GM21528 (cell line): ENCODE measurements at regions not wholly inside any gene's neighbourhood (a gene's known extent, or its start where the extent isn't known, plus 50 kb on each side); places are given as distances from the start of the nearest gene placed in this dataset.

Experiments used
- ATAC-seq: cut with Tn5 transposase; IDR thresholded peaks from one replicate; pipeline ENCODE4 v1.9.1; 2021; ENCODE audit warnings: mild to moderate bottlenecking, moderate library complexity; ENCODE audit not compliant: unreplicated experiment, low FRiP score

DNA sequence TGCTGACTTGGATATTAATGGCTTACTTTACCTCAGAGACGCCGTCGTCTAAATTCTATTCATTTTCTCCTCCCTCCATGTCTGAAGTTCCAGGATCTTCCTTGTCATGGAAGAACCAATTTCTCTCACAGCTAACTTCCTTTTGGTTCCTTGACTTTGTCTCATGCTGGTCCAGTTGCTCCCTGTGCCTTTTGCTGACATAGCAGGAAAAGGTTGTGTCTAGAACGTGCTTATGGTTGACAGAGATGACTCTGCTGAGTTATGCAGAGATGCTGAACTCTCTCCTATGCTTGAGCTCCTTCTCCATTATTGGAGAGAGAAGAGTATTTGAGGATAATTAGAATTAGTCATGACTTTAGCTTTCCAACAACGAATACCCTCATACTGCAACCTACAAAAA lies 1338.9 kb downstream of the MAT2B start:
- ATAC-seq: no peak

DNA sequence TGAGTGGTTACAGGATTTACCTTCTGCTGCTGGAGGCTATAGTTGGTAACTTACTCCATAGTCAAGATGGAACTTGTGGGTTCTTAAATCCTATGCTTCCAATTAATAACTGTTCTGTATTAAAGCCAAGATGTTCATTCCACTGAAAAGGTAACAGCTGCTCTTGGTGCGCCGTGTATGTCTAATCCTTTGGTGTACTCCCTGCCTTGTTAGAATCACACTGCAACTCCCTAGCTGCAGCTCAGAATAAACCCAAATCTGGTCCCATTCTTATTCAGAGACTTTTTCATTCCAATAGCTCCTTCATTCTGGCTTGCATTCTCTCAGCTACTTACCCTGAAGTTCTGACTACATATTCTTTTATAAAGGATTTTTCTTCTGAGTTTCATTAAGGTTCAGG lies 1355.5 kb downstream of the MAT2B start:
- ATAC-seq: no peak

DNA sequence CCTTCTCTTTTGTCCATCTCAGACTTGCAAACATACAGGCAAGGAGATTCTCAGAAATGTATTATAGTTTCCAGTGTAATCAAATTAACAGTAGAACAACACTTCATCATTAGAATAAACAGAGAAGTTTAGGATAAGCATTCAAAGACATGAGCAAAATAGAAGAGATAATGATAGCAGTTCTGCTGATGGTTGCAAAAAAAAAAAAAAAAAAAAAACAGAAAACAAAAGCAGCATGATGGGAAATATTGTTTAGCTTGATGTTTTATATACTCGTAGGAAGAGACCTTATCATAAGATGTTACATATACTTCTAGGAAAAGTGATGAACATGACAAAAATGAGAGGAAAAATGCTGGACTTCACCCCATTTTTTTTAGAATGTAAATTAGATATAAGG lies 1356.2 kb downstream of the MAT2B start:
- ATAC-seq: no peak

DNA sequence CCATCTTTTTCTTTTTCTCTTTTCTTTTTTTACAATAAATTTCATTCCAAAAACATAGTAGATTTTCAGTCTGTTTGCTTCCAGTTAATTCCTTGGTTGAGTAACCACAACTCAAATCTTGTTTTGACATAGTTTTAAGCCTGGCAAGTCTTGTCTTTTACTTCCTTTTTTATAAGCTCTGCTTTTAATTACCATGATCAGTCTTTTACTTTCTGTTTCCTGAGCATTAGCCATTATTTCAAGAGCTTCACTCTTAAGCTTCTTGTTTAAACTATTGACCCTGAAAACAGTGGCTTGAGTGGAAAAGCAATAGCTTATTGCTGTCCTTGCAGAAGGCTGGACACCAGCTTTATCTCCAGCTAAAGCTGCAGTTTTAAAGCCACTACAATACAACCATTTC lies 1363.3 kb downstream of the MAT2B start:
- no peak for ATAC-seq

DNA sequence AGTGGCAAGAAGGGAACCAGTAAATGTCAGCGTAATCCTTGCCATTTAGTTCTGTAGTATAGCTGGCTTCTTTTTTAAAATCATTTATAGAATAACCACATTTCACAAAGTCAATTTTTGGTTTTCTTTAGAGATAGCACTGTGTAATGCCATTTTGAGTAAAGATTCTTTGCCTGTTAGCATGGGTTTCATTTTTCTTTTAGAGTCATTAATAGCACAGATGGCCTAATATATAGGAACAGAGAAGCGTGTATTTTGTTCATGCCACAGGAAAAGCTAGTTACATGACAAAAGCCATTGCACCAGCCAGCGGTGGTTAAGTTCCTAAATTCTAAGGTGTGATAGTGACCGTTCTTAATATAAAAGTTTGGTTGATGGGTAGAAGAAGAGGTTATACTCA lies 1363.9 kb downstream of the MAT2B start:
- no peak for ATAC-seq

DNA sequence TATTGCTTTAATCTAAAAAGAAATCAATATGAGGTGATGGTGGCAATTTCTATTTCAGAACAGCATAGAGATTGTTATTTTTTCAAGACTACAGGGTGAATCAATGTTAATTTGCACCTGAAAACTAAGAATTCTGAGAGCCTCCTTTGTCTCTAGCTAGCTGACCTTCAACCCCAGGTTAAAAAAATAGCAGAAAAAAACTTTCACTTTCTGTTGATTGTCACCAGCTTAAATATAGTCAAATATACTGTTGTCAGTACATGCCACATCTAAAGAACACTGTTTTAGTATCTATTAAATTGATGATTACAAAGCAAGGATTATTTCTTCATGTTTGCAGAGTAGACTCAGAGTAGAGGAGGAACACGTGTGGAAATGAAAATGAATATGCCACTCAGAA lies 1371.4 kb downstream of the MAT2B start:
- ATAC-seq: no peak

DNA sequence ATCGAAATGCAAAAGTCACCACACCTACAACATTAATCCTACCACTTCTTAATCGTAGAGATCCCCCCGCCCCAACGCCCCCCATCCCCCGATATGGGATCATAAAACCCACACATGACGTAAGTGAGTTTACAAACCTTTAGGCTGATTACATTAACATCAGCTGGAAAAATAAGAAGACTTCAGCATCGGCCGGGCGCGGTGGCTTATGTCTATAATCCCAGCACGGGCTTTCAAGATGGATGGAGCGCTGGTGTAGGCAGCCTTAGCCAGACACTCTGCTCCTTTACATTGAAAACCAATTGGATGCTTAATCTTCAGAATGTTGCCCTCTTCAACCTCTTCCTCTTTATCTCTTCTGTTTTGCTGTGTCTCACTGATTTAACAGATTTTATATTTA lies 1376.0 kb downstream of the MAT2B start:
- no peak for ATAC-seq

DNA sequence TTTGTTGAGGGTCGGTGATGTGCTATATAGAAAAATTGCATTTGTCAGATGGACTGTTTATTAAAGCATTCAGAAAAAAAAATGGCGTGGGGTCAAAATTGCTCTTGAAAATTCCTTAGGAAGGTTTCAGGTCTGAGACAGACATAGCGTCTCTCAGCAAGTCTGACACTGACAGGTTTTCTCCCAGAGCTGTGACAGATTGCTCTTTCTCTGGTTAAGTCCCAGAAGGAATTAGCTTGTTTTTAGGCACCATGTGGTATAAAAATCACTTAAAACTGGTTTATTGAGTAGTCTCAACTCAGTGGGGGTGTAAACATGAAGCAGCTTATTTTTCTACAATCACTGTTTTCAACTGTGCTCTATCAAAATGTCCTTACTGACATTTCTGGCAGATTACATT lies 1379.8 kb downstream of the MAT2B start:
- no peak for ATAC-seq

DNA sequence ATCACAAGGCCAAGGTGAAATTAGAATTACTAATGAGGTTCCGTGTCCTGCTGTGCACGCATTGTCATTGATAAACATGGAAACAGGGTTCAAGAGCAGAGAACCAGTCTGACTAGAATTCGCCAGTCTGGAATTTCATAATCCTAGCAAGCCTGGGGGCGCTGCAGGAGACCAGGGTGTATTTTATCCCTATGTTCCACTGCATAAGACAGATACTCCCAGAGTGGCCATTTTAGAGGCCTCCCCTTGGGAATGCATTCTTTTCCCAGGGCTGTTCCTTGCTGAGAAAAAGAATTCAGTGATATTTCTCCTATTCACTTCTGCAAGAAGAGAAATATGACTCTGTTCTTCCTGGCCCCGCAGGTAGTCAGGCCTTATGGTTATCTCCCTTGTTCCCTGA lies 1387.7 kb downstream of the MAT2B start:
- no peak for ATAC-seq

DNA sequence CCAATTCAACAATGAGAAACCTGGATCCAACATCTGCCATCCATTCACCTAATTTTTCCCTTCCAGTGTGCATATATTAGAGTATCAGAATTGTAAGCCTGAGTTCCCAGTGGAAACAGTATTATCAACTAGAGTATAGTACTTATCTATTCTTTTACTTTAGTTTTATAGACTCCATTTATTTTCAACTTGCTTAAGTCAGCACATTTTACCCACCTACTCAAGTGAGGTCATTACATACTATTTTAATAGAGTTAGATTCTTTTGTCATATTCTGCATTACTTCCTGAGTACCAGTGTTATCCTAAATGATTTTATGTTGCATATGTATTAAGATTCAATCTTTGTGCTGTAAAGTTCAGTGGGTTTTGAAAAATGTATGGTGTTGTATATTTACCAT lies 1393.3 kb downstream of the MAT2B start:
- ATAC-seq: no peak

DNA sequence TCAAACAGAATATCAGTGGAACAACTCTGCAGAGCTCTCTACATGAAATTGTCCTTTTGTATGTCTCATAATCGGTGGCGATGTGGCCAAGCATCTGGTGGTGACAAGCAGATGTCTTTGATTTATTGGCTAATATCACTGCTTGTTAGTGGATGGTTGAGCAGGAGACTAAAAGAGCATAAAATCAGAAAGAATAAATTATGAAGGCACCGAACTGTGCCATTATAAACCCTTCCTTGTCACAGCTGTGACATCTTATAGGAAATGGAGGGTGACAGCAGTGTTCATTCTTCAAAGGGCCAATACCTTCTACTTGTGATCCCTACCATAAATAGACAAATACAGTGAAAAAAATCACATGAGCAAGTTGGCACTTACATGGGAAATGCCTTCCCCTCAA lies 1404.3 kb downstream of the MAT2B start:
- no peak for ATAC-seq

DNA sequence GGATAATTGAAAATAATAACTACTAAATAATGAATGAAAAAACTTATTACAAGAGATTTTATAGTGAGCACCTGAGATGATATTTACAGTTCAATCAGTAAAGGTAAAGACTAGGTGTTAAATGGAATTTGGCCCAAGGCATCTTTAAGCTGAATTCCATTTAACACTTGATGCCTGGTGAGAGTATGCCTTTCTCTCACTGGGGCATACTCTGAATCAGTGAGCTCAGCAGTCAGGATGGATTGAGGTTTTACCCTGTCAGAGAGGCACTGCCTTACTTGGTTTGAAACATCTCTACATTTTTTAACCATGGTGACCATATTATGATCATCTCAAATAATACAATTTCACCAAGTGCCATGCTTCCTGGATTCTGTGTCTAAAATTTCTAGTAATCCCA lies 1416.3 kb downstream of the MAT2B start:
- ATAC-seq: no peak

DNA sequence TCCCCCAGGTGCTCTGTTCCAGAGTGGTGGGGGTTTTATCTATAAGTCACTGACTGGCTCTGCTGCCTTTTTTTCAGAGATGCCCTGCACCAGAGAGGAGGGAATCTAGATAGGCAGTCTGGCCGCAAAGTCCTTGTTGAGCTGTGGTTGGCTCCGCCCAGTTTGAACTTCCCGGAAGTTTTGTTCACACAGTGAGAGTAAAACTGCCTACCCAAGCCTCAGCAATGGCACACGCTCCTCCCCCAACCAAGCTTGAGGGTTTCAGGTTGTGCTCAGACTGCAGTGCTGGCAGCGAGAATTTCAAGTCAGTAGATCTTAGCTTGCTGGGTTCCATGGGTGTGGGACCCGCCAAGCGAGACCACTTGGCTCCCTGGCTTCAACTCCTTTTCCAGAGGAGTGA lies 1428.6 kb downstream of the MAT2B start:
- ATAC-seq: no peak

DNA sequence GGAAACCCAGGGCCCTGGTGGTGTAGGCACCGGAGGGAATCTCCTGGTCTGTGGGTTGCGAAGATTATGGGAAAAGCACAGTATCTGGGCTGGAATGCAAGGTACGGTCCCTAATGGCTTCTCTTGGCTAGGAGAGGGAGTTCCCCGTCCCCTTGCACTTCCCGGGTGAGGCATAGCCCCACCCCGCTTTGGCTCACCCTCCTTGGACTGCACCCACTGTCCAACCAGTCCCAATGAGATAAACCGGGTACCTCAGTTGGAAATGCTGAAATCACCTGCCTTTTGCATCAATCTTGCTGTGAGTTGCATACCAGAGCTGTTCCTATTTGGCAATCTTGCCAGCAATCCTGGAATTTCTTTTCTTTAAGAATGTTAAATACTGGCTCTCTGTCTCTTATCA lies 1429.1 kb downstream of the MAT2B start:
- no peak for ATAC-seq

DNA sequence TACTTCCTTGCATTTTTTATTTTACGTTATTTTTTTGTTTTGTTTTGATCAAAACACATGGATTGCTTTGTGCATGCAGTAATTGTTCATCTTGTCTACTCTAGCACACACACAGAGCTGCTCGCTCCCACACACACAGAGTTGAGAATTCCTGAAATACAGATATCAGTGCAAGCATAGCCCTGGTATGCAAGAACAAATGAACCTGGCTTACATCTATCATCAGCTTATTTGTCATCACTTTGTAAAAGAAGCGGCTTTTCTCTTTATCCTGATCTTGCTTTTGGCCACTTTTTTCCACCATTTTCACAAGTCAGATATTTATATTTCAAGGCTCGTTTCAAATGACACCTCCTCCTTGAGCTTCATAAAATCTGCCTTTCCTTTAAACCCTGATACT lies 1435.7 kb downstream of the MAT2B start:
- no peak for ATAC-seq

DNA sequence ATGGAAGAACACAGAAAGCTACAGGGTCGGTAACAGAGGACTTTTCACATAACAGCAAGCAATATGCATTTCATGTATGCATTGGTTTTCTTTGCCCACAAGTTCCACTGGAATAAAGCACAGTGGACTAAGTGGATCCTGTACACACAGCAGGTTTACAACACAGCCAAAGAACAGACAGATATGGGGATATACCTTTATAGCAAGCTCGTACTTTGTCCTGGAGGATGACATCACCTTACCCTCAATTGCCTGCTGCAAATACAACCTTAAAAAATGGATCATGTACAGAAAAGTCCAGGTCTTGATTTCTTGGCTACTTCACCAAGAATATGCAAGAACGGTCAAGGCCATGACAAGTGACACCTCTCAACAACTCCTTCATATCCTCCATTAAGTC lies 1445.5 kb downstream of the MAT2B start:
- no peak for ATAC-seq

DNA sequence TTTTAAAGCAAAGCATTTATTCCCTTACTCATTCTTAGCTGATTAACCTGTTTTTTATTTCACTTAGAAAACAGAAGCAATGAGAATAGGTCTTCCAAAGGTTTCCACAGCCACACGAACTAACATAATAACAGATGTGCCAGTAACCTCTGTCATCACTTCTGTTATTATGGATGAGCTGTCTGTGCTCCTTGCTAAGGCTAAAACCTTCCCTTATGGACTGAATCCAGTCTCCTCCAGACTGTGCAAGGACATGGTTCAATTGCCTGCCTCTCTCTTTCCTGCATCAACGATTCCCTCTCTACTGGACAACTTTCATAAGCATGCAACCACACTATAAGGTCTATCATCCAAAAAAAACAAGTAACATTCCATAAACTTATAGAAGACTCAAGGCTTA lies 1446.2 kb downstream of the MAT2B start:
- no peak for ATAC-seq

DNA sequence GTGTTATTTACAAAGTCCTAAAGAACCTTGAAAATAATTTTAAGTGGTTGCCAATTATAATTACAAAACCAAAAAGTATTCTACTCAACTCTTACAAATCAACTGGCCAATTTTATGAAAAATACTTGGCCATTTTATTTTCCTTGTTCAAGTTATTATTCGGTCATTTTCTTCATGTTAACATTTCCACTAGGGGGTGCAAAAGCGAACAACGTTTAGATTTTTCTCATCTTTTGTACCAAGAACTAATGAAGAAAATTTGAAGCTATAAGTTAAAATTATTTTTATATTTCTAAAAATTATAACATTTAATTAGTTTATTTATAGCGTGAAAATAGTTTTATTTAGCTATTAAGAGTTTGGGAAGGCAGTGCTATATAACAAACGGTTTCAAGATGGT lies 1453.3 kb downstream of the MAT2B start:
- ATAC-seq: no peak

DNA sequence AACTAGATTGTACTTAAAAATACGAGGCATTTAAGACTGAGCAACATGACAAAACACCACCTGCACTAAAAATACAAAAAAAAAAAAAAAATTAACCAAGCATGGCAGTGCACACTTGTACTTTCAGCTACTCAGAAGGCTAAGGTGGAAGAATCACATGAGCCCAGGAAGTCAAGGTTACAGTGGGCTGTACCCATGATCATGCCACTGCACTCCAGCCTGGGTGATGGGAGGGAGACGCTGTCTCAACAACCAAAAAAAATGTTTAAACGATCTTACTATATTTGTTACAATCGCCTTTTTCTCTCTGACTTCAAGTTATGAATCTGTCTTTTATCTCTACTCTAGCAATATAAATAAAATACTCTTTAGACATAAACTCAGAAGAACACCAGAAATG lies 1454.3 kb downstream of the MAT2B start:
- ATAC-seq: no peak

DNA sequence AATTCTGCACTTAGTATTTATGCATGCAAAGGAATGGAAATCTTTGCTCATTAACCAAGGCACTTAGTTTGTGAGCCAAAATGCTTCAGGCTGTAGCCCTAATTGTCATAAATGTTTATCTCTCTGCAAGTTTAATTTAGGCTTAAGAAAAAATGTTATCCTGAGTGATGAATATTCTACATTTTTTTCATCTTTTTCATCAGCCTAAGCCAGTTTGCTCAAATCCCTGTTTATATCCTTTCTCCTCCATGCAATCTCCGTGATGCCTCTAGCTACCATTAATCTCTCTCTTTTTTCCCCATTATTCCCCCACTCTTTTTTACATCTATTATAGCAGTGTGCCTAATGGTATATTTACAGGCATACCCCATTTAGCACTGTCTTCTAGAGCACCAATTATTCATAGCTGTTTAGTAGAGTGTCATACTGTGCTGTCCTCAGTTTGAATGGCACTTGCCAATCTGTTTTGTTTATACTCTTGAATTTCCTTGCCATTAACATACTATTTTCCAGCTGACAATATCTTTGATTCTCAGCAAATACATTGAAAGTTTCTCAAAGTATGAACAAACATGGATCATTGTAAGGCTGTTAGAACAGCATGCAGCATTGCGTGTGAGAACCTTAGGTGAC lies 1457.0 kb downstream of the MAT2B start:
- no peak for ATAC-seq

DNA sequence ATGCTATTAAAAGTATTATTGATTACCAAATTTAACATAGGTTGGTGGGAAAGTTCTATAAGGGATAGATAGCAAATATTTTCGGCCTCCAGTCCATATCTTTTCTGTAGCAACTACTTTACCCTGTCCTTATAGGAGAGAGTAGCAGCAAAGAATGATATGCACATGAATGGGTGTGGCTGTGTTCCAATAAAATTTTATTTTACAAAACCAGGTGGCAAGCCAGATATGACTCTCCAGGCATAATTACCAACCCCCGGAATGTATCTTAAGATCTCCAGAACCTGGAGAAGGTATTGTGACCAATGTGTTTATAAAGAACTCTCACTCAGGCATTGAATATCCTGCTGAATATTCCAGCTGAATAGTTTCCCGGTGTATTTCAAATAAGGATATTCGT lies 1461.2 kb downstream of the MAT2B start:
- no peak for ATAC-seq

DNA sequence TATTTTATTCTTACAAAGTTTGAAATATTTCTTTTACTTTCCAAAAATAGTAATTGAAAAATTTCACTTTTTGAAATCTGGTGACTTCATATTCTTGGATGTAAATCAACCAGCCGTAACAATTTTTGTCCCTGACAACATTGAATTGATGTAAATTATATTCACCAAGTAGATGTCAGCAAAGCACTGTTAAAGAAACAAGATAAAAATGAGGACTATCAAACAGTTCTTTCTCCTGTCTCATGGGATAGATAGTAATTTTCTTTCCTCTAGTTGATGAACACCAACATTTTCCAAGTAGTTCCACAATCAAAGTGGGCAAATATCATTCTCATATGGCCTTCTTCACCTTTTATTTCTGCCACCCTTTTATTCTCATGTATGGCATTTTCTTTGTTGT lies 1461.9 kb downstream of the MAT2B start:
- ATAC-seq: no peak

DNA sequence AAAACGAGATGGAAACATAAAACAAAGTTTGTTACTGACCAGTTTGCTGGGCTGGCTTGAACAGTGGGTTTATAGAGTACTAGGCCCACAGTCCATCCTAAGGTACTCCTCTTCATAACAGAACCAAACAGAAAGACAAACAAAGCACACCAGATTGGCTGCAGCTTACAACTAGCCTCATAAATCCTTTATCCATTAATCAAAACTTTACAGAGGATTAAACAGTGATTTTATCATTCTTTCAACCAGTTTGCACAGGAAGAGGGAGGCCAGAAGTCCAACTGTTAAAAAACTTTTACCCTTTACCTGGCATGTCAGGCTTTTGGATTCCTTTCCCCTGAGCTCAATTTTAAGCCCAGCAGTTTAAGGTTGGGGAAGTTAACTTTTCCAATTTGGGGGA lies 1467.6 kb downstream of the MAT2B start:
- no peak for ATAC-seq
